Astrocyte (in vitro differentiated cells and primary cell): ENCODE measurements at regions not wholly inside any gene's neighbourhood (a gene's known extent, or its start where the extent isn't known, plus 50 kb on each side); places are given as distances from the start of the nearest gene placed in this dataset.

Source experiments
- EZH2 ChIP-seq: IDR thresholded peaks from 2 replicates; pipeline ENCODE4 v1.6.1; 2012; ENCODE audit warnings: mild to moderate bottlenecking, low read length, inconsistent platforms; ENCODE audit not compliant: insufficient read depth
- TF ChIP-seq, protein P1 (sequence below): IDR thresholded peaks from 2 replicates; pipeline ENCODE4 v1.5.1; 2011; ENCODE audit warnings: low read depth, mild to moderate bottlenecking, inconsistent platforms, low read length, moderate library complexity; ENCODE audit not compliant: insufficient read depth

DNA sequence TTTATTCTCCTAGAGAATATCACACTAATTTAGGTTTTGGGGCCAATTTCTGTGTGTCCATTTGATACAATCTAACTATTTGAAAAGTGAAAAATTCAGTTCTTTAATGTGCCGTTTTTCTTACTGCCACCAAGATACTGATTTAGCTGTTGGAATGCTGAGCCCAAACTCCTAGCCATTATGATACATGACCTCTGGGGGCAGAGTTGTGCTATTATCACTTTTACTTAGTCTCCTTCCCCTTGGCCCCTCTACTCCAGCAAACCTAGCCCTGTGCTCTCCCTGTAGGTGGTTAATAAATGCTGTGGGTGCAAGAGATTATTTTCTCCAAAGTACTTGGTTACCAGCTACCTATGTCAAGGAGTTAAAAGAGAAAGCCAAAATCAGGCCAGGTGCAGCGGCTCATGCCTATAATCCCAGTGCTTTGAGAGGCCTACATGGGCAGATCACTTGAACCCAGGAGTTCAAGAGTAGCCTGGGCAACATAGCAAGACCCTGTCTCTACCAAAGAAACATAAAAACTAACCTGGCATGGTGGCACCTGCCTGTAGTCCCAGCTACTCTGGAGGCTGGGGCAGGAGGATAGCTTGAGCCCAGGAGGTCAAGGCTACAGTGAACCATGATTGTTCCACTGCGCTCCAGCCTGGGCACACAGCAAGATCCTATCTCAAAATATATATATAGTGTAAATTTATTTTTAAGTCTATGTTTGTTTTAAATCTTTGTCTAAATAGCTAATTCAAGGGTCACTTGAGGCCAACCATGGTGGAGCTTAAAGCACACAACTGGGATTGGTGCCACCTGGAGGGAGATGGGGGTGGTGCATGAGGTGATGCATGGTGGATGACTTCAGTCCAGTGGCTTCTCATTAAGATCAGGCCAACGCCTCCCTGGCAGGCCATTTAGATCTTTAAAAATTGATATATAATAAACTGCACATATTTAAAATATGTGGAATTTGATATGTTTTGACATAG, 193.2 kb upstream of the PLET1 start:
- TF ChIP-seq, protein P1, sequence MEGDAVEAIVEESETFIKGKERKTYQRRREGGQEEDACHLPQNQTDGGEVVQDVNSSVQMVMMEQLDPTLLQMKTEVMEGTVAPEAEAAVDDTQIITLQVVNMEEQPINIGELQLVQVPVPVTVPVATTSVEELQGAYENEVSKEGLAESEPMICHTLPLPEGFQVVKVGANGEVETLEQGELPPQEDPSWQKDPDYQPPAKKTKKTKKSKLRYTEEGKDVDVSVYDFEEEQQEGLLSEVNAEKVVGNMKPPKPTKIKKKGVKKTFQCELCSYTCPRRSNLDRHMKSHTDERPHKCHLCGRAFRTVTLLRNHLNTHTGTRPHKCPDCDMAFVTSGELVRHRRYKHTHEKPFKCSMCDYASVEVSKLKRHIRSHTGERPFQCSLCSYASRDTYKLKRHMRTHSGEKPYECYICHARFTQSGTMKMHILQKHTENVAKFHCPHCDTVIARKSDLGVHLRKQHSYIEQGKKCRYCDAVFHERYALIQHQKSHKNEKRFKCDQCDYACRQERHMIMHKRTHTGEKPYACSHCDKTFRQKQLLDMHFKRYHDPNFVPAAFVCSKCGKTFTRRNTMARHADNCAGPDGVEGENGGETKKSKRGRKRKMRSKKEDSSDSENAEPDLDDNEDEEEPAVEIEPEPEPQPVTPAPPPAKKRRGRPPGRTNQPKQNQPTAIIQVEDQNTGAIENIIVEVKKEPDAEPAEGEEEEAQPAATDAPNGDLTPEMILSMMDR = peak; percentile 28
- no peak for TF ChIP-seq EZH2
